ENCODE measurements at regions not wholly inside any gene's neighbourhood (a gene's known extent, or its start where the extent isn't known, plus 50 kb on each side); places are given as distances from the start of the nearest gene placed in this dataset.
A peak's percentile ranks its signal among the peaks of the same experiment; 100 is the strongest.
"Not testable (repeated sequence)": the region's sequence is repeated elsewhere in the genome, so short reads cannot be mapped to it uniquely, and the experiment has no call there.

DNA sequence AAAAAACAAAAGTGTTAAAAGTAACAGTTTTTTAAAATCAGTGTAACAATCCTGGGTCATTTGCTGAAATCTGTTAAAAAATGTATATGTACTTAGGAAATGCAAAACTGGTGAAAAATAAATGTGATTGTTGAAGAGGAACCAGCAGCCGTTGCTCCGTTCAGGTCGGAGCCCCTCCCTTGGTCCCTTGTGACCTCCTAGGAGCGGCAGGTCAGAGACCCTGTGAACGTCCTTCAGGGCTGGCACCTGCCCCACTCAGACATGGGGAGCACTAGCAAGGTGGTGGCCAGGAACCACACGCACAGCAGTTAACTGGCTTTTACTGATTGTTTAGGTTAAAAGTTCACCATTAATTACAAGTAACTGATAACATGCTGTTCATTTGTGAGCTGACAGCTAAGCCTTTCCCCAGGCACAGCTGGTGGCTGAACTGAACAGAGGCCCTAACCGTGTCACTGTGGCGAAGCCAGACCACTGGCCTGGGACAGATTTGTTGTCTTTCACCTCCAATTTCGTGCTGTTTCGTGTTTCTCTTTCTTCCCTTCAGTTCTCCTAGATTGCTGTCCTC lies 159.2 kb upstream of the ALKAL2 start:
- no peak for DNase-seq

GRCh38 chr2:446303-446874 lies 158.5 kb upstream of the ALKAL2 start:
- DNase-seq: no peak

GRCh38 chr2:445896-446295 lies 158.0 kb upstream of the ALKAL2 start:
- no peak for DNase-seq

DNA sequence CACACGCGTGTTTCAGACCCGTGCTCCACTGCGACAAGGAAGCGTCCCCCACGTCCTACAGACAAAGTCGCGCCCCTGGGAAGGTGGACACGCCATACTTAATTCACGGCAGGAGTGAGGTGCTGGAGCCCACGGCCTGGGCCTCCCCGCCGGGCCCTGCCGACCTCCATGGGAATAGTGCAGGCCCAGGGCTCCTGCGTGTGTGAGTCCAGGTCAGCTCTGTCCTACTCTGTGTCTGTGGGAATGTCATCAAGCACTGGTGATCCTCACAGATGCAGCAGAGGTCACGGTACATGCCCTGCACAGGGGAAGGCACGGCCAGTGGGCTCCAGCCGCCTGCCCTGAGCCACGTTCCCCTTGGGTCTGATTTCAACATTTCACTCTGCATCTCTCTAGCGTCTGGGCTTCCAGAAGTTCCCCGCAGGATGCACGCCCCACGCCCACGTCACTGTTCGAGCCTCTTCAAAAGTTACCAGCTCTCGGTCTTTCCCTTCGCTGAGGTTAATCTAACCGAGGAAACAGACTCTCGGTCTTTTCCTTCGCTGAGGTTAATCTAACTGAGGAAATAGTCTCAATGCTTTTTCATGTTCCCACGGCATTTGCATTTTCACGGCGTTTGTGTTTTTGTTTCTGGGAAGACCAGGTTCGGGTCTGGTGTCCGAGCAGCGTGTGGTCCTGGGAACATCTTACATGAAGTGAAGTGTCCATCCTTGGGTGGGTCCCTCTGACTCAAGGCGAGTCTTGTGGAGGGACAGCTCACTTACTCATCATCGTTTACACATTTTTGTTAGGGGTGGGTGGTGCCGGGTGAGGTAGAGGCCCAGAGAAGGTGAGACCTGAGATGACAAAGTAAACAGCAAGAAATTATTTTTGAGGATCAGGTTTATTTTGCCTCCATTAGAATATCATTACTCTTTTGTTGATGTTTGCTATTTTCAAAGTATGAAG lies 157.3 kb upstream of the ALKAL2 start:
- no peak for DNase-seq

DNA sequence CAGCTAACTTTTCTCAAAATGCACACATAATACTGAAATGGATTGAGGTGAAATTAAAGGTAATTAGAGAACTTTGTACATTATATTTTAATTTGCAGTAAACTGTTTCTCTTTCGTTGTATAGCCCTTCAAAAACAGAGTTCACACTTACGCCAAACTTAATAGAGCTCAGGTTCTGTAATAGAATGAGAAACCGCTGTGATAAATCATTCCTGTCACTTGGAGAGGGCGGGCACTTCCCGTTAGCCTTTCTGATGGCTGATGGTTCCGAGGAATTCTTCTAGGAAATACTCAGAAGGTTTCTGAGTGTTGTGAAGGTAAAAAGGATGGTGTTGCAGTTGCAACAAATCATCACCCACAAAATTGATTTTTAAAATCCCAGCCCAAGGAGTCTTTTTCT lies 155.8 kb upstream of the ALKAL2 start:
- no peak for DNase-seq

GRCh38 chr2:443216-443615 lies 155.3 kb upstream of the ALKAL2 start:
- DNase-seq: no peak

- no peak for DNase-seq
Measured at GRCh38 chr2:441258-442022, 153.5 kb upstream of the ALKAL2 start.

GRCh38 chr2:440403-440740 lies 152.5 kb upstream of the ALKAL2 start:
- DNase-seq: no peak

DNA sequence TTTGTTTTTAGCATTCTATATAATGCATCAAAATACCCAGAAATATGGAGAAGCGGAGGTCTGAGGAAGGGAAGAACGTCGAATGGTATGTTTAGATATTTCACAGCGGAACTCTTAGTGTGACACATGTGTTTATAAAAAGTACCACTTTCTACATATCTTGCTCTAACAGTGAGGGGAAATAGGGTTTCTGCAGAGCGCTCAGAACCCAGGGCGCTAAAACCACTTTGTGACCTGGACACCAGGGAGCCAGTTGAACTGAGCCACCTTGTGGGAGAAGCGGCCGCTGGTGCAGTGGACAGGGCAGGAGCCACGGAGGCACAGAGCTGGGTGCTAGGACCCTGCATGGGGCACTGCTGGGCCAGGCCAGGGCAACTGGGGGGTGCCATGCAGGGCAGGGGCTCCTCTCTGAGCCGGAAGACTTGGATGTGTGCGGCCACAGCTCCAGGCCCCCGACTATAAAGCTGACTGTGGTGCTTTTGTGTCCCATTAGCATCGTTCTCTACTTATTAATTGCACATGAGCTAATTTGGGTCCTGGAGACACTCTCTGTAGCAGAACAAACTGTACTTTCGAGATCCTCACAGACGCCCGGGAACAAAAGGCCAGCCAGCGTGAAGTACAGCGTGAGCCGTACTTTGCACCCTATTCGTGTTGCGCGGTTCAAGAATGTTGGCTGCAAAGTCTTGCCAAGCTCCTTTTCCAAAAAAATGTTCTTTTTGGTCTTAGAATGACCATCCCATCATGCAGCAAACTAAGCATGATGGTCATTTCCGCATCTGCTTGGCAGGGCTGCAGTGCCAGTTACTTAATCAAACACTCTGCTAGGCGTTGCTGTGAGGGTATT lies 151.9 kb upstream of the ALKAL2 start:
- DNase-seq: no peak

DNA sequence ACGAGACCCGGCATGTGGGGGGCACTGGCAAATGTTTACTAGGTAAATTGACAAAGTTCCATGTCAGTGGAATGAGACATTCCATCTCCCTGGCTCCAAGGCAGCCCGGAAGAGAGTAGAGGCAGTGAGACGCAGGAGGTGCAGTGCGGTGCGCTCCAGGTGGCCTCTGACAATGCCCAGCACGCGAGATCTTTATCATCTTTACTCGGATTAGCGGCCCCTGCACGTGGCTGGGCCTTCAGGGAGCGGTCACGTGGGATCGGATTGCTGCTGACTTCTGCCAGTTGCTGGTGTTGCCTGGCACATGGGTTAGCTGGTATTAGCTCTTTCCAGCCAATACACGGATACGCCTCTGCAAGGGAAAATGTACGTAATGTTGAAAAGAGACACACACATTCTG lies 151.2 kb upstream of the ALKAL2 start:
- DNase-seq: no peak

GRCh38 chr2:437756-438393 lies 150.0 kb upstream of the ALKAL2 start:
- no peak for DNase-seq

- DNase-seq: no peak
Measured at GRCh38 chr2:437180-437579, 149.3 kb upstream of the ALKAL2 start.

DNA sequence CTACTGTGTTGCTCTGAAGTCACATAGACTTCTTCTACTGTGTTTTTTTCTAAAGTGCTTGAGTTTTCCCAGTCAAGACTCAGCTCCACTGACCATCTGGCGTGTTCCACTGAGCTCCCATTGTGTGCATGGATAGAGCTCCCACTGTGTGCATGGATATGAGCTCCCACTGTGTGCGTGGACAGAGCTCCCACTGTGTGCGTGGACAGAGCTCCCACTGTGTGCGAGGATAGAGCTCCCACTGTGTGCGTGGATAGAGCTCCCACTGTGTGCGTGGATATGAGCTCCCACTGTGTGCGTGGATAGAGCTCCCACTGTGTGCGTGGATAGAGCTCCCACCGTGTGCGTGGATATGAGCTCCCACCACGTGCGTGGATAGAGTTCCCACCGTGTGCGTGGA lies 148.3 kb upstream of the ALKAL2 start:
- no peak for DNase-seq

DNA sequence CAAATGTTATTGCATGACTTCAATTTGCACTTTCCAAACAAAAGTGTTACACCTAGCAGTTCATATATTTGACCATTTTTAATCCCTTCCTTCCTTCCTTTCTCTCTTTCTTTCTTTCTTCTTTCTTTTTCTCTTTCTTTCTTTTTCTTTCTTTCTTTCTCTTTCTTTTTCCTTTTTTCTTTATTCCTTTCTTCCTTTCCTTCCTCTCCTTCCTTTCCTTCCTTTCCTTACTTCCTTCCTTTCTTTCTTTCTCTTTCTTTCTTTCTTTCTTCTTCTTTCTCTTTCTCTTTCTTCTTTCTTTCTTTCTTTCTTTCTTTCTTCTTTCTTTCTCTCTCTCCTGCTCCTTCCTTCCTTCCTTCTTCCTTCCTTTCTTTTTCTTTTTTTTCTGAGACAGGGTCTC lies 146.7 kb upstream of the ALKAL2 start:
- DNase-seq: no peak

DNA sequence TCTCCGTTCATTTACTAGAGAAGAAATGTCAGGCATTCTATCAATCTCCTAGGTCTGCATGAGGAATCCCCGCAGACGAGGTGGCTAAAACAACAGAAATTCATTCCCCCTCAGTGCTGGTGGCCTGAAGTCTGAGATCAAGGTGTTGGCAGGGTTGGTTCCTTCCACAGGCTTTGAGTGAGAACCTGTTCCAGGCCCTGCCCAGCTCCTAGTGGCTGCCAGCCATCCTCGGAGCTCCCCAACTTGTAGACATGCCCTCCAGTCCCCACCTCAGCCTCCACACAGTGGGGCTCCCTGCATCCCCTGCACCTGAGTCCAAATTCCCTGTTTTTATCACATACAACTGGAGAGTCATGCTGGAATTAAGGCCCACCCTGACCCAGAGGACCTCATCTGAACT lies 145.3 kb upstream of the ALKAL2 start:
- DNase-seq: no peak

DNA sequence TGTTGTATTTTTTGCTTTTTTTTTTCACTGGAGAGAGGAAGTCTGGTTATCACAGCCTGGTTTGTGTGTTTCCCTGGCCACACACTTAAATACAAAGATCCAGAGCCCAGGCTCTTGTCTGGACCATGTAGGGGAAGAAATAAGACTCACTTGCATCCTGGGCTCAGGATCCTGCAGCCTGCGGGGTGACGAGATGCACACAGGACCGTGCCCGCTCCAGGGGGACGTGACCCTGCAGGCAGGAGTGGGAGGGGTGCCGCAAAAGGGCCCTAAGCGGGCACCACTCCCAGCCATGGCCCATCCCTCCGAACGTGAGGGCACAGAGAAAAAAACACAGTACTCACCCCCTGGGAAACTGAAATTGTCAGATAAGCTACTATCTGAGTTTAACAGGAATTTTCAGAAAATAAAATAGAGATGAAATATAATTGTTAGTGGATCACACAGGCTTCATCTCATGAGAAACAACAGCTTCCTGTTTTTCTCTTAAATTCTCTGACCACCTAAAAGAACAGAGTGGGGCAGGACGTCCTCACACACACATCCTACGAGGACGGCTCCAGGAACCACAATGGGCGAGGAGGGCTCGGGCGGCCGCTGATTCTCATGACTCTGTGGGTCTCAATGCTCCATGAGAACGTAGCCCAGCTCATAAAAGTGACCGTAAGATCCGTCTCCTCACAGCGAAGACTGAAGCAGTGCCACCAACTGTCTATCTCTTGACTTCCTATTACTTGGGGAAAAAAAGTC lies 142.6 kb upstream of the ALKAL2 start:
- no peak for DNase-seq

DNA sequence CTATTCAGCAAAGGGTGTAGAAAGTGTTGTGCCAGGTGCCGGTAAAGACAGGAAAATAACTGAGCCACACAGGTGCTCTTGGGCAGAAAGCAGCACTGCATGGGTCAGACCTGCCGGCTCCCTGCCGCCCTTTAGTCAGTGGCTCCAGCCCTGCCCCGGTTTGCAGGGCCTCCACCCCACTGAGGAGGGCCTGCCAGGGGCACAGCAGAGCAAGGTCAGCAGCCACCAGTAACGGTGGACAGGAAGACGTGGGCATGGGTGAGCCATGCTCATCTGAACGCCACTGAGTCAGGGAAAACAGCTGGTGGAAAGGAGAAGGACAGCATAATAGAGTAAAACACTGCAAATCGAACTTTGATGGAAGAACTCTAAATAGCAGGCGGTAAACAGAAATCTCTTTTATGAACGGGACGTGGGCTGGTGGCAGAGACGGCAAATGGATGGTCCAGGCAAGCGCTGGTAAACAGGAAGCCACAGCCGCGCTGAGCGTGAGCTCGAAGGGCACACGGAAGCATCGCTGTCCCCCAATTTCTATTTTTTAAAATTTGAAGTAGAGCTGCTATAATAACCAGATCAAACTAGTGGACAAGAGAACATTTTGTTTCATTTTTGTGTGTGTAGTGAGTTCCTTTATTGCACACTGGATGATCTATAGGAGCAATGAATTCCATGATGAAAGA lies 141.8 kb upstream of the ALKAL2 start:
- DNase-seq: peak in 1 of 3 donors; percentile 2

- no peak for DNase-seq
Measured at GRCh38 chr2:429142-429541, 141.3 kb upstream of the ALKAL2 start.

DNA sequence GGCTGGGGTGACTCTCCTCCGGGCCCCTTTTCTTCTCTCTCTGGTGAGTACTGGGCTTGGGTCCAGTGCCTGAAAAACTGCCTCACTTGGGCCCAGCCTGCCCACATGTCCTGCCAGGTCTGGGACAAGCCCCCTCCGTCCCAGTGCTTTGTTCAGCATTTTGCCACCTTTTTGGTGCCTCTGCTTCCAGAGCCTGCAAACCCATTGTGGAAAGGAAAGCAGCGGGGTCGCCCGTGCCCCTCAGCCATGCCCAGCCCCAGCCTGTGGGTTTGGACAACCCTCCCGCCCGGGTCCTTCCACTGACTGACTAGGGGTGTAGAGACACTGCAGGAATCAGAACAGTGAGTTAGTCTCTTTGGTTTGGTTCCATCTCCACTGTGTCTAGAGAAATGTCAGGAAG lies 140.7 kb upstream of the ALKAL2 start:
- DNase-seq: no peak

DNA sequence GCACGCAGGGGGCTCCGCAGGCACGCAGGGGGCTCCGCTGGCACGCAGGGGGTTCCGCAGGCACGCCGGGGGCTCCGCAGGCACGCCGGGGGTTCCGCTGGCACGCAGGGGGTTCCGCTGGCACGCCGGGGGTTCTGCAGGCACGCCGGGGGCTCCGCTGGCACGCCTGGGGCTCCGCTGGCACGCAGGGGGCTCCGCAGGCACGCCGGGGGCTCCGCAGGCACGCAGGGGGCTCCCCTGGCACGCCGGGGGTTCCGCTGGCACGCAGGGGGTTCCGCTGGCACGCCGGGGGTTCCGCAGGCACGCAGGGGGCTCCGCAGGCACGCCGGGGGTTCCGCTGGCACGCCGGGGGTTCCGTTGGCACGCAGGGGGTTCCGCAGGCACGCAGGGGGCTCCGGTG lies 138.8 kb upstream of the ALKAL2 start:
- DNase-seq: not testable (repeated sequence)

GRCh38 chr2:425947-426346 lies 138.1 kb upstream of the ALKAL2 start:
- no peak for DNase-seq
